PC-9 (cell line): ENCODE measurements at regions not wholly inside any gene's neighbourhood (a gene's known extent, or its start where the extent isn't known, plus 50 kb on each side); places are given as distances from the start of the nearest gene placed in this dataset.

ENCODE experiments used
- CTCF ChIP-seq: fragments of 200-600 bp; sonication (generic); conservative IDR thresholded peaks from 2 replicates; pipeline ENCODE4 v1.6.1; 2017; ENCODE audit warnings: mixed run types, antibody characterized with exemption, mild to moderate bottlenecking, moderate library complexity
- EZH2 ChIP-seq: fragments of 200-600 bp; sonication (generic); IDR thresholded peaks from 2 replicates; pipeline ENCODE4 v1.8.0; 2017; ENCODE audit warnings: antibody characterized with exemption, low read depth

DNA sequence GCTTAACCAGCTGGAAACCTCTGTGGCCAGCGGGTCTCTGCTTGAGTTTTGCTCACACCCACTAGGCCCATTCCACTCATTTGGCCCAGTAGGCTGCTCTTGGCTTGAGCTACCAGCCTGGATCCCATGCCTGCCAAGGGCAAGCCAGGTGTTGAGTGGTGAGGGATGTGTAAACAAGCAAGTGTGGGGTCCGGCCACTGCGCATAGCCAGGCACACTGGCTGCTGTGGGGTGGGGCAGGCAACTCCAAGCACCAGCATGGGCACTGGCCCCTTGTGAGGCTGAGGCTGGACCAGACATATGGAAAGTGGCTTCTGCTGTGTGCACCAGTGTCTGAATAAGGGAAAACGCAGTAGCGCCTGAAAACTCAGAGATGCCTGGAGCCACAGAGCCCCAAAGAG is 732.7 kb downstream of the NR4A2 start:
- no peak for TF ChIP-seq CTCF
- TF ChIP-seq EZH2: no peak
